ENCODE measurements at regions not wholly inside any gene's neighbourhood (a gene's known extent, or its start where the extent isn't known, plus 50 kb on each side); places are given as distances from the start of the nearest gene placed in this dataset.

DNA sequence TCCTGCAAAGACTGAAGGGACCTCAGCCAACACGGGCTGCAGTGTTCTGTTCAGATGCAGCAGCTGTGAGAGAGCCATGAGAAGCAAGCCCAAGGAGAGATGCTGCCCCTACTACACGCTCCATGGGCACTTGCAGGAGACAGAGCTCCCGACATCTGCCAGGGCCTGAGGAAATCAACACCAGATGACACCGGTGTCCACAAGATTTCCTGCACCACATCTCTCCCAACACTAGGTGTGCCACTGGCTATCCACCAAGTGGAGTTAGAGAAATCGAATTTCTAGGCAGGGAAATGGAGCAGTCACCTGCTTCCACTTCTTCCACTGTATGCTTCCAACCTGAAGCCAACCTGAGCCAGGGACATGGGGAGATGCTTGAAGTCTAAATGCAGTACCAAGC lies 445.3 kb downstream of the RWDD3 start:
- ATAC-seq (no peak), DNase-seq (no peak)
- CTCF ChIA-PET = no interaction called here
- Histone ChIP-seq H4K20me1 (ENCODE audit: low read length) (no peaks in the 10 kb centered on the region), H3K4me2 (ENCODE audit: low read length) (no peak overlapping the region), H3K9ac (ENCODE audit: low read length) (no peak overlapping the region), H3K79me2 (ENCODE audit: low read length) (no peaks in the 10 kb centered on the region), H3K27me3 (ENCODE audit: low read length) (peaks cover 71% of the 10 kb centered on the region), H3F3A (ENCODE audit: low read length, unreplicated experiment) (no peaks in the 10 kb centered on the region), H3K36me3 (ENCODE audit: low read depth, low read length) (no peaks in the 10 kb centered on the region), H3K27ac (ENCODE audit: low read length) (no peak overlapping the region), H2AFZ (ENCODE audit: low read length) (no peak overlapping the region), H3K4me1 (ENCODE audit: insufficient read depth, low read length) (no peaks in the 10 kb centered on the region), H3K4me3 (ENCODE audit: low read length) (no peak overlapping the region), H3K9me2 (replicated peaks; ENCODE audit: low read length) (no peaks in the 10 kb centered on the region), H3K9me3 (ENCODE audit: low read length) (no peaks in the 10 kb centered on the region)
- no peak for TF ChIP-seq CTCF (conservative IDR thresholded peaks at IDR 0.05; ENCODE audit: low read depth, low read length)
- no peak for TF ChIP-seq EZH2 (IDR thresholded peaks at IDR 0.05; ENCODE audit: low read length, unreplicated experiment)
- no peak for TF ChIP-seq EZH2phosphoT487 (IDR thresholded peaks at IDR 0.05; ENCODE audit: borderline replicate concordance, low read length)
- no TSS peak for BruUV-seq (replicated peaks)
- POLR2A ChIA-PET (ENCODE audit: unreplicated experiment) = no interaction called here
- intact Hi-C loops (cut with micrococcal nuclease) = no loop called here

DNA sequence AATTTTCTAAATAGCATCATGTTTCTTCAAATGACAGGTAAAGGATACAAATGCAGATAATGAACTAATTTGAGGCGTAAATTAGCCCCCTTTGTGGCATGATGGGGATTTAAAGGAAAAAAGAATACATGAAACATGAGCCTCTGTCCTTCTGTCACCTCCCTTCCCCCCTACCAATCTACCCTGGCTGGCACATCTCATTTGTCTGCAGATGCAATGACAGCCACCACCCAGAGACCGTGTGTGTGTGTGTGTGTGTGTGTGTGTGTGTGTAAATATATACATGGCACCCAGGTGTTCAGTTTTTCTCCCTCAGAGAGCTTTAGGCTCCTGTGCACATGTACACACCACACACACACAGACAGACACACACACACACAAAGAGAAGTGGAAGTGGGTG lies 451.1 kb downstream of the RWDD3 start:
- Histone ChIP-seq H3K4me2 (ENCODE audit: low read length) (no peak overlapping the region), H3K4me3 (ENCODE audit: low read length) (no peak overlapping the region), H3K9me2 (replicated peaks; ENCODE audit: low read length) (no peaks in the 10 kb centered on the region), H2AFZ (ENCODE audit: low read length) (no peak overlapping the region), H3K27me3 (ENCODE audit: low read length) (peaks cover 38% of the 10 kb centered on the region), H3K36me3 (ENCODE audit: low read depth, low read length) (no peaks in the 10 kb centered on the region), H3F3A (ENCODE audit: low read length, unreplicated experiment) (no peaks in the 10 kb centered on the region), H4K20me1 (ENCODE audit: low read length) (no peaks in the 10 kb centered on the region), H3K79me2 (ENCODE audit: low read length) (no peaks in the 10 kb centered on the region), H3K9me3 (ENCODE audit: low read length) (no peaks in the 10 kb centered on the region), H3K4me1 (ENCODE audit: insufficient read depth, low read length) (no peaks in the 10 kb centered on the region), H3K27ac (ENCODE audit: low read length) (no peak overlapping the region), H3K9ac (ENCODE audit: low read length) (no peak overlapping the region)
- BruUV-seq (replicated peaks) = no TSS peak
- ATAC-seq (no peak), DNase-seq (no peak)
- POLR2A ChIA-PET (ENCODE audit: unreplicated experiment) = interaction anchor here (0.6 kb wide), 1 partner anchor 74 kb away, joined by 7 read pairs; no protein-coding TSS in a partner anchor
- CTCF ChIA-PET = no interaction called here
- no peak for TF ChIP-seq CTCF (conservative IDR thresholded peaks at IDR 0.05; ENCODE audit: low read depth, low read length)
- no peak for TF ChIP-seq EZH2 (IDR thresholded peaks at IDR 0.05; ENCODE audit: low read length, unreplicated experiment)
- no peak for TF ChIP-seq EZH2phosphoT487 (IDR thresholded peaks at IDR 0.05; ENCODE audit: borderline replicate concordance, low read length)
- intact Hi-C loops (cut with micrococcal nuclease) = no loop called here

GRCh38 chr1:95686217-95686616 lies 452.2 kb downstream of the RWDD3 start:
- ATAC-seq = no peak
- ChIA-PET CTCF (no interaction called here), POLR2A (ENCODE audit: unreplicated experiment) (no interaction called here)
- intact Hi-C loops (cut with micrococcal nuclease) = no loop called here
- Histone ChIP-seq H3K27me3 (ENCODE audit: low read length) (peaks cover 27% of the 10 kb centered on the region), H3K4me2 (ENCODE audit: low read length) (no peak overlapping the region), H3K27ac (ENCODE audit: low read length) (no peak overlapping the region), H3K4me1 (ENCODE audit: insufficient read depth, low read length) (no peaks in the 10 kb centered on the region), H3K4me3 (ENCODE audit: low read length) (no peak overlapping the region), H2AFZ (ENCODE audit: low read length) (no peak overlapping the region), H3K9me3 (ENCODE audit: low read length) (no peaks in the 10 kb centered on the region), H4K20me1 (ENCODE audit: low read length) (no peaks in the 10 kb centered on the region), H3K79me2 (ENCODE audit: low read length) (no peaks in the 10 kb centered on the region), H3K36me3 (ENCODE audit: low read depth, low read length) (no peaks in the 10 kb centered on the region), H3K9me2 (replicated peaks; ENCODE audit: low read length) (no peaks in the 10 kb centered on the region), H3K9ac (ENCODE audit: low read length) (no peak overlapping the region), H3F3A (ENCODE audit: low read length, unreplicated experiment) (no peaks in the 10 kb centered on the region)
- DNase-seq = no peak
- TF ChIP-seq EZH2 (IDR thresholded peaks at IDR 0.05; ENCODE audit: low read length, unreplicated experiment) (no peak), EZH2phosphoT487 (IDR thresholded peaks at IDR 0.05; ENCODE audit: borderline replicate concordance, low read length) (no peak), CTCF (conservative IDR thresholded peaks at IDR 0.05; ENCODE audit: low read depth, low read length) (no peak)
- no TSS peak for BruUV-seq (replicated peaks)
